GM12873 (cell line): ENCODE measurements at regions not wholly inside any gene's neighbourhood (a gene's known extent, or its start where the extent isn't known, plus 50 kb on each side); places are given as distances from the start of the nearest gene placed in this dataset.

Experiments
- CTCF ChIP-seq: IDR thresholded peaks from 2 replicates; pipeline ENCODE4 v1.5.1; 2012; ENCODE audit warnings: low read depth, mild to moderate bottlenecking, moderate library complexity, low read length, control low read depth; ENCODE audit not compliant: insufficient read depth; ENCODE audit errors: missing control alignments

- TF ChIP-seq CTCF: no peak
Measured at GRCh38 chr12:127146991-127147718, 1119.8 kb upstream of the TMEM132C start.

- no peak for TF ChIP-seq CTCF
Measured at GRCh38 chr12:127147724-127148123, 1119.2 kb upstream of the TMEM132C start.

GRCh38 chr12:127148318-127148717, 1118.7 kb upstream of the TMEM132C start:
- no peak for TF ChIP-seq CTCF

DNA sequence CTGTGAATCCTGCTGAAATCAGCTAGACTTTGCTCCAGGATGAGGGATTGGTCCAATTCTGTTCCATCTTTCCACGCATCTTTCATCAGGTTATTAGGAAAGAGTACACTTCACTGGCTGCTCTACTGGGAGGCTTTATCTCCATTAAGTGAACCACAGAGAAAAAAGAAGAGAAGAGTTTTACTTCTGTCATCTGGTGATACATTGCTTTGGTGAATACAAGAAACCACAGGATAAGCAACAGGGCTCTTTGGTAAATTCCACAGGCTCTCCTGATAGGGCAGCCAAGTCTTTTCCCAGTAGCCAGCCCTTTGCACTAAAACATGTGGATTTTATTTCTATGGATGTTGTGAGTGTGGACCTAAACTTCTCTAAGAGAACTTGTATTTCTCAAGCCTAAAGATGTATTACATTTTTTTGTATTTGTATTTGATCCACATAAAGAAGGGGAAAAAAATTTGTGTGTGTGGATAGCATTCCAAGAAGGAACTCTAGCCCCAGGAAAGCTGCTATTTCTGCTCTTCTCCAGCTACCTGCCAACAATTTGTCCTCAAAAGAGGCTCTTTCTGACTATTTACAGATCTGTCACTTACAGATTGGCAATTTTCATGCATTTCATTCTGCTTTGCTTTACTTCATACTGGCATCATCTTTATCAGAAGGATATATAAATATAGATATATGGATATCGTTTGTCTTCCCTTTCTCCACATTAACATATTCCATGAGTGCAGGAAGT, 1117.6 kb upstream of the TMEM132C start:
- no peak for TF ChIP-seq CTCF

DNA sequence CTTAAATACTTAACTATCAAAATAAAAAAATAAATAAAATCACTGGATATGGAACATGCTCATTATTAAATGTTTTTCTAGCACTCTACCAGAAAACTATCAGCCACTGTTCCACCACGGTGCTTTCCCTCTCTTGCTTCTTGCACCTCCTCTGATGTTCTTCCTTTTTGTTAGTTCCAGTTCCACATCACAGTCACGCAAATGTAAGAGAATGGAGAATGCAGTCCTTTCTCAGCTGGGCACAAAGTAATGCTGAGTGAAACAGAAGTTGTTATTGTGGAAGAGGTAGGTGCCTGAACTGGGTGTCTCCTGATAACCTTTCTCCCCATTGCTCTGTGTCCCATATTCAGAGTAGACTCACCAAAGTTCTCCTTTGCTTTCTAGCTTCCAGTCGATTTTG, 1116.9 kb upstream of the TMEM132C start:
- no peak for TF ChIP-seq CTCF

DNA sequence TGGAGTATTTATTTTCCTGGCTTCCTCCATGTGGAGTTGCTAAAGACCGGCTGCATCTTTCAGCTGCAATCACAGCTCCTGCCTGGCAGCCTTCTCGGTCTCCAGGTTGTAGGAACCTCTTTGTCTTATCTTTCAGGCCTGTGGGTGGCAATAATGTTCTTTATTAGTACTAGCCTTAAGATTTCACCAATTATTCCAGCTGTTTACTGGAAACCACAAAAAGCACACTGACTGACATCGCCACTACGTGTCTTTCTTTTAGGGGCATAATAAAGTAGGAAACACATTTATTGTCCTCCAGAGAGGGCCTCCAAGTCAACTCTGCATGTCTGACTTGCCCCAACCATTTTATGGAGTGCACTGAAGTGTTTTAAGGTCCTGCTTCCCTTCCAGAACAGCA, 1116.5 kb upstream of the TMEM132C start:
- TF ChIP-seq CTCF: no peak

- TF ChIP-seq CTCF: no peak
Measured at GRCh38 chr12:127150956-127151355, 1116.0 kb upstream of the TMEM132C start.
